Fibroblast of skin of right quadriceps (primary cell): ENCODE measurements at regions not wholly inside any gene's neighbourhood (a gene's known extent, or its start where the extent isn't known, plus 50 kb on each side); places are given as distances from the start of the nearest gene placed in this dataset.

ENCODE experiments used
- DNase-seq: peaks from one replicate; pipeline ENCODE4 v3.0.0-alpha.2; 2013

DNA sequence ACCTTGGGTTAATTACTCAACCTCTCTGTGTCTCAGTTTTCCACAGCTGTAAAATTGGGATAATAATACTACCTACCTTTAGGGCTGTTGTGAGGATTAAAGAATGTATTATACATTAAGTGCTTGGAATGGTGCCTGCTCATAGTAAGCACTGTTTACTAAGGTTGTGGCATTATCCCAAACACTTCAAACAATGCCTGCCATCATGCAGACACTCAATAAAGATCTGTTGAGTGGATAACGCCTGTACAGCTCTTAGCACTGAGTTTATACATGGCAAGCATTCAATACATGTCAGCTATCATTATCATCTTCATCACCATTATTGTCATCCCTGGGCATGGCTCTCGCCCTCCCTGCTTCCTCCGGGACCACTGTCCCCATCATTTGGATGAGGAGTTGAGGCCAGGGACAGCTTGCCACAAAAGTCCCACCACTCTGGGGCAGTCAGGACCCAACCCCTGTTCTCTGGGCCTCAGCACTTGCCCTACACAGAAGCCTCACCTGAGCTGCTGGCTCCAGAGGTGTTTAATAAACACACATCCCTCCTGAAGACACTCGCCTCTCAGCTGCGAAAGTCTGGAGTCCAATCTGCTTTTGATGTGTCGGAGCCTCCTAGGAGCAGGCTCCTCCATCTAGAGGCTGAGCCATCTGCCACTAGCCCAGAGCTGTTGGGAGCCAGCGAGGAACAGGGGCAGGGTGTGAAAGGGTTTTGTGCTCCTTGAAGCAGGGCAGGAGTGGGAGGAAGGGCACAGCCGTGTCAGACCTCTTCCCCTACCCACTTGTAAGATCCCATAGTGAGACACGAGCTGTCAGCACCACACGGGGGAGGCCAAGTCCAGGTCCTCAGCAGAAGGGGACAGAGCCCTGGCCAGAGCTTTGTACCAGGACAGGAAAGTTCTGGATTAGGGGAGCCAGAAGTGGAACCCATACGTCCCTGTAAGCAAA is 80.9 kb upstream of the ZC3H12A start:
- DNase-seq: no peak

DNA sequence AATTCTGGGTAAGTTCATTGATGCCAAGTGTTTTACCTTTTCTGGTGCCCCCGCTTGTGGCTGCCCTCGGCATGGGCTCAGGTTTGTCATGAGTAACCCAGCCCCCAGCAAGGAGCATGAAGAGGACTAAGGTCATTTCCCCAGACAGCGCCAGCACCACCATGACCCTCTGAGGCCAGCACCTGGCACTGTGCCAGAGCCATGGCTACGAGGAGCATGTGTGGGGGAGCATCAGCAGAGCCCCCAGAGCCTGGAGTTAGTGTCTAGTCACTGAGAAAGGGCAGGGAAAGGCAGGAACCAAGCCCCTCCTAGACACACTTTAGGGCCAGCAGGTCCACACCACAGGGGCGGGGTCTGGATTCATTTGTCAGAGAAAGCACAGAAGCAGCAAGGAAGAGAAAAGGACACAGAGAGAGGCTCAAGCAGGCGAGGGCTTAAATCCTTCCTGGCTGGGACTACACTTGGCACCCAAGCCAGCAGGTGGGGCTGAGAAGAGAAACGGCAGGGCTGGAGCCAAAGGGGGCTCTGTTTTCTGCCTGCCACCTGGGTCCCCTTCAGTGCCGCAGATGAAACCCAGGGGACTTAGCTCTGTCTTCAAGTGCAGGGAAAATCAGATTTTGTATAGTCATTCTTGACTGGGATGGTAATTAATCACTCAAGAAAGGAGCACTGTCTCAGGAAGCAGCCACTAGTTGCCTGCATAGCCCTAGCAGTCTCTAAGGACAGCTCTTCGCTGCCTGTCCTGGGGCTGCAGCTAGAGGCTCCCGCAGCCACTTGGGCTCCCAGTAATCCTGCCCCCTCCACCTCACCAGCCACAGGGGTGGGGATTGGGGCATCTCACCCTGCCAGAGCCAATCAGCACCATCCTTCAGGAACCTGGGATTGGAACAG is 79.6 kb upstream of the ZC3H12A start:
- no peak for DNase-seq

DNA sequence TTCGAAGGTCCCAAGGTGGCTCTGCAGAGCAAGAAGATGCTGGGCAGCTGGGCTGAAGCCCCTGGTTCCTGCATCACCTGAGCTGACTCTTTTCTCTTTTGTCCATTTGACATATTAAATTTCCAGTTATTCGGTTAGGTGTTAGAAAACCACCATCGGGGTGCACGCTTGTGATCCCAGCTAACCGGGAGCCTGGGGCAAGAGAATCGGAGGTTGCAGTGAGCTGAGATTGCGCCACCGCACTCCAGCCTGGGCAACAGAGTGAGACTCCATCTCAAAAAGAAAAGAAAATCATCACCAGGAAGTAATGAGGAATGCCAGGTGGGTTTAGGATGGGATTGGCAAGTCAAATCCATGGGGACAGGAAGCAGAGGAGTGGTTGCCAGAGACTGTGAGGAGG is 76.3 kb upstream of the ZC3H12A start:
- no peak for DNase-seq

DNA sequence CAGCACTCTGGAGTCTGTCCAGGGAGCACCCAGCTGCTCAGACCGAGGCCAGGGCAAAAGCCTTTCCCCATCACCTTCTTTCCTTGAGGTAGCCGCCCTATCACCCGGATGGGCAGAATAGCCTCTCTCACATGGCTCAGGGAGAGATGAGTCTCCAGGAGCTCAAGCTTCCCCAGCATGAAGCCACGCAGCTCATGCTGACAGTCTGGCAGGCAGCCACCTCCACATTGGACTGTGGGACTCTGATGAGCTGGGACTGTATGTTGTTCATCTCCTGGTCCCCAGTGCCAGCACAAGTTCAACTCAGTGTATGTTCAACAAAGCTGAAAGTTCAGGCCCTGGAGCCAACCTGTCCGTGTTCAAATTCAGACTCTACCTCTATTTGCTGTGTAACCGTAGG is 75.2 kb upstream of the ZC3H12A start:
- DNase-seq: no peak

DNA sequence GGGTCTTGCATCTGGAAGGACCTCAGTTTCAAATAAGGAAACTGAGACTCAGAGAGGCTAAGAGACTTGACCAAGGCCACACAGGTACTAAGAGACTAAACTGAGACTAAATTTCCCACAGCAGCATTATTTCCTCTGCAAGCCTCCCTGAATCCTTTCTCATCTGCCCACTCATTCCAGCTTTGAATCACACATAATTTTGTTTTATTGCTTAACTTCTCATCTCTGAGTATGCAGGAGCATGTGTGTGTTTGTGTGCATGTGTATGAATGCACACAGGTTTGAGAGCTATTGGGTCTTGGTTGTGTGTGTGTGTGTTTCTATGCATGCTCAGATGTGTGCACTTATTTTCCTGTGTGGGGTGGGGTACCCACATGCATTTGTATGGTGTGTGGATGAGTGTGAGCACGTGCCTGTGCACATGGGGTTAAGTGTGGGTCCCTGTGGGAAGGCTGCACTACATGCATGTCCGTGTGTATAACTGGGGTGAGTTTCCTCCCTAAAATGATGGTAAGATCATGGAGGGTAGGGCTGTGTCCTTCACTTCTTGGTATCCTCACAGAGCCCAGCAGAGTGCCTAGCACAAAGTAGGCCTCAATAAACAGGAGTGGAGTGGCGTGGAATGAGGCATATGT is 74.4 kb upstream of the ZC3H12A start:
- no peak for DNase-seq

DNA sequence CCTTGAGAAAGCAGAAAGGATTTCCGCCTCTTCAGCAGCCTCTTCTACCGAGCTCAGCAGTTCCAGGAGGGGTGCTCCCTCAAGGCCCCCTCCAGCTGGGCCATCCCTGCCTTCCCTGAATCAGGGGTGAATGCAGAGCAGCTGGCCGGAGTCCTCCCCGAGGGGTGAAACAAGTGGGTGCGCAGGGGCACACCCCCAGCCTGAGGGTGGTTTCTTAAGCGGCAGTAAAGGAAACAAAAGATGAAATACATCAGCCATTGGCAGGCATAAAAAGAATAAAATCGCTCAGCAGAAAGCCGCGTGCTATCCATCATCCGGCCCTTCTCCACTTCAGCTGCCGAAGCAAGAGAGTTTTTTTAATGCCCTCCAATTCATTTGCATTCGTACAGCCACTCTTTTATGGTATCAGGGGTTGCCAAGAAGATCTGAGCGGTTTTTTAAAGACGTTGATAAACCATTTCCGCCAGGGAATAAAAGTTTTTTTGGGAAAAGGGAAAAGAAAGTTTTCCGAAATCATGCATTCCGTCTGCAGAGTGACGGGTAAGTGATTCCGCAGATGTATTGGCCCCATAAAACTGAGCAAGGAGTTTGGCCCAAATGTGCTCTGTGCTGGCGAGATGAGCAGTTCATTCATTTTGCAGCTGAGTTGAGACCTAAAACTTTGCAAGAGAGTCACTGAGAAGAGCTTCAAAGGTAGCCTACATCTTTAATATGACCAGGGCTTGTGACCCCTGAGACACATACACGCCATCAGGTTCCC is 73.7 kb upstream of the ZC3H12A start:
- DNase-seq: no peak

DNA sequence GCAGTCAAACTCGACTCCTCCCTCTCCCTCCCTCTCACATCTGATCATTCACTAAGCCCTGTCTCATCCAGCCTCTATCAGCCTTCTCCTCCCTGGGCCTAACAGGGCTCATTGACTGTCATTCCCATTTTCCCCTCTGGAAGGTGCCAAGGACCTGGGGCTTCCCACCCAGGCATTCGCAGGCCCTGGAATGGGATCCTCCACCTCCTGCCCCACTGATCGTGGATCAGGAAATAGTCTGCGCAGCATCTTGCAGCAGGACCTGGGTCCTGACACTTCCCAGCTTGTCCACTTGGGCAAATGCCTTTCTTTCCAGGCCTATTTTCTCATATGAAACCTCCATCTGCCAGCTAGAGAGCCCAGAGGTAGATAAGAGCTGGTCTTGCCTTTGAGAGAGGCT is 71.2 kb upstream of the ZC3H12A start:
- DNase-seq: no peak

DNA sequence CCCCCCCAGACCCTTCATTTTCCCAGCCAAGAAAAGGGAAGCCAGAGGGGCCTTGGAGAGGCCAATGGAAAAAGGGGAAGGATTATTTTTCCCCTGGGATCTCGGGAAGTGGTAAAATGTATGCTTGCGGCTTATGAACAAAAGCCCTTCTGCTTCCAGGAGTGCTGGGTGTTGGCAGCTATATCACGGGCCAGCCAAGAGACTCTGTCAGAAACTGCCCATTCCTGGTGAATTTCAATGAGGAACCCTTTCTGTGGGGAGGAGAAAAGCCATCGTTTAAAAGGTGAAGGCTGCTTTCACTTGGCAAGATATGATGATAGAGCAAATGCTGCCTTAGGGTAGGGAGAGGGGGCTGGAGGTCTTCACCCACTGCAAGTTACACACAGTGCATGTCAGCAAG is 69.7 kb upstream of the ZC3H12A start:
- no peak for DNase-seq

DNA sequence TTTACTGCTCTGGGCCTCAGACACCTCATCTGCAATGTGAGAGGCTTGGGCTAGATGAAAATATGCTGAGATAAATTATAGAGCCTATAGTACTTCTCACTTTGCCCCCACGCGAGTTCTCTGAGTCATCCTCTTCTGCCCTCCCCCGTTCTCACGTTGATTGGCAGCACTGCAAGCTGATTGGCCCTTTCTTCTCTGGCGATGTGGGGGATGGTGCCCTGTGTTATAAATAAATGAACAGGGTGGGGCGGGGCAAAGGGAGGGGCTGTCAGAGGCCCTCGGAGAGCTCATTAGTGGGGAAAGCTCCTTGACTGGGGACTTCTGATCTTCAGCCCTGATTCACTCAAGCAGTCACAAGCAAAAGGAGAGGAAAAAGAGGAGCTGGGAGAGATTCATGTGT is 64.3 kb upstream of the ZC3H12A start:
- DNase-seq: no peak

DNA sequence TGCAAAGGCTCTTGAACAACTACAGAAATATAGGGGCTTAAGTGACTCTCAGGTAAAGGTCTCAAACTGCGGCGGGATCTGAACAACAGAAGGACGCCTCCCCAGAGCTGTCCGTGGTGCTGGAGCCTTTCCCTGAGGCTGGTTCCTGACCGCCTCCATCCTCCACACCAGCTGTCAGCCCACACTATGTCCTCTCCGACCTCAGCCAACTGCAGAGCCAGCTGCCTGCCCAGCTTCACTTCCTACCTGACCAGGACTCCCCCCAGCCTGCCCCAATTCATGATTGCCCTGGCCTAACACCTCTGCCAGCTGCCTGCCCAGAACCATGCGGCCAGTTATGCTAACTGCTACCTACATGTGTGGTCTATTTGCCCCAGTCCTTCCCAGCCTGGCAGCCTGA is 63.6 kb upstream of the ZC3H12A start:
- DNase-seq: peak; percentile 9

DNA sequence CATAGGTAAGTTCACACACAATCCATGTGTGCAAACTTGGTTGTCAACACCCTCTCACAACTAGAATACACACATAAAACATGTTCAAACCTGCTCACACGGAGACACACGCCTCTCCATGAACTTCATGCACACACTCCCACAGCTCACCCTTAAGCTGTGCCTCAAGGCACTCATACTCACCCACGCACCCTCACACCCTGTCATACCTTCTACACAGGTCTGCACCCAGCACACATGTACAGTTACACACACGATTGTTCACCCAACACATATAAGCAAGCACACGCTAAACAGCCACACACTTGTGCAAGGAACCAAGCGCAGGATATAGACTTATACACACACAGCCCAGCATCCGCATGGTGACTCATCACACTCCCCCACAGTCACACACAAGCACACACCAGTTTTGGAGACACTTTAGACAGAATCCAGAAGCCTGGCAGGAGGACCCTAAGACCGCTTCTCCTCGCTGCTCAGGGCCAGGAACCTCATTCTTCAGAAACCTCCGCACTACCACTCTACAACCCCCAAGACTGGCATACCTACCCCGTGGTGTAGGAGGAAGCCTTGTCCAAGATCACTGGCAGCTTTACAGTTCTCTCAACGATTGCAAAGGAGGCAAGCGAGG is 58.7 kb upstream of the ZC3H12A start:
- DNase-seq: no peak

DNA sequence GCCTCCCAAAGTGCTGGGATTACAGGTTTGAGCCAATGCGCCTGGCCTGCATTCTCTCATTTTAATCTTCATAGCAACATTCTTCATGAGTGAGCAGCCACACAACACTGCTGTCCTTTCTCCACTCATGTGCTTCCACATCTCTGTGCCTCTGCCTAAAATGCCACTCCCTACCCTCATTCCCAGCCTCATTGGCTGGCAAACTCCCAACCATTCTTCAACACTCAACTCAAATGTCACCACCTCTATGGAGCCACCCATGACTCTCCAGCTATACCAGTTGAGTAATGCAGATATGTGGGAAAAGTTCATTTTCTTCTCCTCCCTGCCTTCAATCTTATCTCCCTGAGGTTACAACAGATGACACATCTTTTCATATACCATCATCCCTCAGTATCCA is 53.9 kb upstream of the ZC3H12A start:
- DNase-seq: no peak

DNA sequence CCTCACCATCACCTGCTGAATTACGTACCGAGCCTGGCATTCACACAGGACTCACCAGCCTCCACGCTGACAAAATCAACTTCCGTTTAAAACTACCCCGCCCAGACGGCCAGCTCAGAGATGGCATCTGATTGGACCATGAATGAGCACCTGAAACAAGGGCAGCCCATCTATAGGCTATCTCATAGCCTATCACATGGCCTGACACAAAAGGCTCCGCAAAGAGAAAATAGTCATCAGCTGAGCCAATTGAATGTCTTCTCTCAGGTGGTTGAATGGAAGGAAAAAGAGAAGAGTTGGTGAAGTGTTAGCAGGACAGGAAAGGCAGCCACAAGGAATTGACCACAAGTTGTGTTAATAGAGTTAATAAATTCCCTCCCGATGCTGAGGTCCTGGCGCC is 50.6 kb upstream of the ZC3H12A start:
- DNase-seq: no peak

DNA sequence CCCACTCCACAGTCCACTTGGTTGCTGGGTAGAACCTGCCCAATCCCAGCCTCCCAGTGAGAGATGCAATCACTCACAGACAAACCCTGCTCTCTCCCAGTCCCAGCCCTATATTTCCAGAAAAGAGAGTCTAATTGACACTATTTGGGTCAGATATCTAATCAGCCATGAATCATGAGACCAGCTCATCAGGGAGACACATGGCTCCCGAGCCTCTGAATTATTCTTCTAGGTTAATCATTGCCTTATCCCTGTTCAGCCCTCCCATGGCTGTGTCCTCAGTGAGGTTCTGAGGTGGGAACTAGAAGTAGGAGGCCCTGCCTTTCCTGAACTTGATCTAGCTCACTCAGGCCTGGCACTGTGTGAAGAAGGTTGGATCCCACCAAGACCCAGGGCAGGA is 49.9 kb upstream of the ZC3H12A start:
- no peak for DNase-seq
